ENCODE measurements at regions not wholly inside any gene's neighbourhood (a gene's known extent, or its start where the extent isn't known, plus 50 kb on each side); places are given as distances from the start of the nearest gene placed in this dataset.

DNA sequence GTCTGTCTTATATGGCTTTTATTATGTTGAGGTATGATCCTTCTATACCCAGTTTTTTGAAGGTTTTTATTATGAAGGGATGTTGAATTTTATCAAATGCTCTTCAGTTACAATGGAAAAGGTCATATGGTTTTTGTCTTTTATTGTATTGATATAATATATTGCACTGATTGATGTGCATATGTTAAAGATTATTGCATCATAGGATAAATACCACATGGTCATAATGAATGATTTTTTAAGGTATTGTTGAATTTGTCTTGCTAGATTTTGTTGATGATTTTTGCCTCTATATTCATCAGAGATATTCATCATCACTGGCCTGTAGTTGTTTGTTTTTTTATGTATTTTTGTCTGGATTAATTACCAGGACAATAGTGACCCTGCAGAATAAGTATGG lies 339.2 kb upstream of the CT83 start:
- no peaks in the 10 kb centered on the region for H3K9me3 ChIP-seq (ENCODE audit: control insufficient read depth in 1 of 2, insufficient read depth in 1 of 2, low read depth in 1 of 2, low read length in 2 of 2)
- H3K4me1 ChIP-seq (ENCODE audit: control insufficient read depth in 1 of 2, insufficient read depth in 2 of 2, low read length in 2 of 2): no peaks in the 10 kb centered on the region
- no TSS peak for BruUV-seq (replicated peaks)
- ChIA-PET POLR2A (no interaction called here), CTCF (no interaction called here), RAD21 (ENCODE audit: low non-redundant PET in 1 of 2, low total read pairs in 2 of 2, uncharacterized antibody in 2 of 2, unreplicated experiment in 2 of 2) (no interaction called here)
- H3K9ac ChIP-seq (ENCODE audit: low read length): no peak overlapping the region
- H2AFZ ChIP-seq (ENCODE audit: low read depth, low read length, poor library complexity, severe bottlenecking): no peak overlapping the region
- intact Hi-C loops (cut with micrococcal nuclease): no loop called here
- no peaks in the 10 kb centered on the region for H3K27me3 ChIP-seq (ENCODE audit: insufficient read depth, low read length)
- no peak overlapping the region for H3K4me2 ChIP-seq (ENCODE audit: low read length)
- TF ChIP-seq EZH2 (IDR thresholded peaks at IDR 0.05) (no peak), ZBTB33 (IDR thresholded peaks at IDR 0.05; ENCODE audit: extremely low read depth, insufficient replicate concordance, low read length) (no peak), POLR2AphosphoS5 (IDR thresholded peaks at IDR 0.05; ENCODE audit: low read depth, low read length) (no peak), YY1 (IDR thresholded peaks at IDR 0.05; ENCODE audit: extremely low read depth, insufficient replicate concordance, low read depth, low read length) (no peak)
- H3K79me2 ChIP-seq (ENCODE audit: insufficient read depth, low read length): no peaks in the 10 kb centered on the region
- H3K9me2 ChIP-seq (ENCODE audit: insufficient read depth): no peaks in the 10 kb centered on the region
- DNase-seq (ENCODE audit: low read depth, low spot score) (no peak), ATAC-seq (no peak)
- H3K36me3 ChIP-seq (ENCODE audit: control insufficient read depth in 1 of 2, insufficient read depth in 2 of 2, low read length in 2 of 2): no peaks in the 10 kb centered on the region
- H3K27ac ChIP-seq (ENCODE audit: low read depth, low read length): no peak overlapping the region
- no peak overlapping the region for H3K4me3 ChIP-seq (replicated peaks in 1 of 2; ENCODE audit: low read depth in 1 of 2, low read length in 2 of 2)
- no peaks in the 10 kb centered on the region for H4K20me1 ChIP-seq (ENCODE audit: insufficient read depth)

- Histone ChIP-seq H3K9me2 (ENCODE audit: insufficient read depth) (no peaks in the 10 kb centered on the region), H3K9me3 (ENCODE audit: control insufficient read depth in 1 of 2, insufficient read depth in 1 of 2, low read depth in 1 of 2, low read length in 2 of 2) (no peaks in the 10 kb centered on the region), H3K79me2 (ENCODE audit: insufficient read depth, low read length) (no peaks in the 10 kb centered on the region), H3K4me2 (ENCODE audit: low read length) (no peak overlapping the region), H3K9ac (ENCODE audit: low read length) (no peak overlapping the region), H3K27me3 (ENCODE audit: insufficient read depth, low read length) (no peaks in the 10 kb centered on the region), H3K27ac (ENCODE audit: low read depth, low read length) (no peak overlapping the region), H2AFZ (ENCODE audit: low read depth, low read length, poor library complexity, severe bottlenecking) (no peak overlapping the region), H3K4me3 (replicated peaks in 1 of 2; ENCODE audit: low read depth in 1 of 2, low read length in 2 of 2) (no peak overlapping the region), H3K36me3 (ENCODE audit: control insufficient read depth in 1 of 2, insufficient read depth in 2 of 2, low read length in 2 of 2) (no peaks in the 10 kb centered on the region), H4K20me1 (ENCODE audit: insufficient read depth) (no peaks in the 10 kb centered on the region), H3K4me1 (ENCODE audit: control insufficient read depth in 1 of 2, insufficient read depth in 2 of 2, low read length in 2 of 2) (no peaks in the 10 kb centered on the region)
- ChIA-PET POLR2A (no interaction called here), CTCF (no interaction called here), RAD21 (ENCODE audit: low non-redundant PET in 1 of 2, low total read pairs in 2 of 2, uncharacterized antibody in 2 of 2, unreplicated experiment in 2 of 2) (no interaction called here)
- intact Hi-C loops (cut with micrococcal nuclease): no loop called here
- no peak for DNase-seq (ENCODE audit: low read depth, low spot score)
- ATAC-seq: no peak
- TF ChIP-seq, protein P1, sequence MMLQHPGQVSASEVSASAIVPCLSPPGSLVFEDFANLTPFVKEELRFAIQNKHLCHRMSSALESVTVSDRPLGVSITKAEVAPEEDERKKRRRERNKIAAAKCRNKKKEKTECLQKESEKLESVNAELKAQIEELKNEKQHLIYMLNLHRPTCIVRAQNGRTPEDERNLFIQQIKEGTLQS (IDR thresholded peaks at IDR 0.05): no peak
- TF ChIP-seq ZBTB33 (IDR thresholded peaks at IDR 0.05; ENCODE audit: extremely low read depth, insufficient replicate concordance, low read length): no peak
- TF ChIP-seq EGR1 (IDR thresholded peaks at IDR 0.05; ENCODE audit: low read depth): no peak
- no peak for TF ChIP-seq SRF (IDR thresholded peaks at IDR 0.05; ENCODE audit: low read depth)
- no TSS peak for BruUV-seq (replicated peaks)
Observed at GRCh38 chrX:116781926-116782325, 319.1 kb upstream of the CT83 start.

All from HCT116 (cell line).